AML-193 (cell line): ENCODE measurements at regions not wholly inside any gene's neighbourhood (a gene's known extent, or its start where the extent isn't known, plus 50 kb on each side); places are given as distances from the start of the nearest gene placed in this dataset.
"Not testable (repeated sequence)": the region's sequence is repeated elsewhere in the genome, so short reads cannot be mapped to it uniquely, and the experiment has no call there.

Source experiments
- DNase-seq, 2 experiments: peaks; one replicate each; lab custom pipeline; 2025; lab: John Stamatoyannopoulos, UW

DNA sequence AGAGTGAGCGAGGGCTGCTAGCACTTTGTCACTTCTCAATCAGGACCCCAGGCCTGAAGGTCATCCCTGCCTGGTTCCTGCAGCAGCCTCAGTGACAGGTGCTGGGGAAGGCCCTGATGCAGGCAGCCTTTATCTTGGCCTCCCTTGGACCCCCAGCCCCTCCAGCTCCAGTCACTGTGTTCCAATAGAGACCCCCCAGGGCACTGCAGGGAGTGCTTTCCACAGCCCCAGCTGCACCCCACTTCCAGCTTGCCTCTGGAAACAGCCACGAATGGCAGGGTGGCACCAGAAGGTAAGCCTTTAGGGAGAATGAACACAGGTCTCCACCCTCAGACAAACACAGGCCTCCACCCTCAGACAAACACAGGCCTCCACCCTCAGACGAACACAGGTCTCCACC lies 241.6 kb upstream of the SGCG start:
- DNase-seq, result no peak

DNA sequence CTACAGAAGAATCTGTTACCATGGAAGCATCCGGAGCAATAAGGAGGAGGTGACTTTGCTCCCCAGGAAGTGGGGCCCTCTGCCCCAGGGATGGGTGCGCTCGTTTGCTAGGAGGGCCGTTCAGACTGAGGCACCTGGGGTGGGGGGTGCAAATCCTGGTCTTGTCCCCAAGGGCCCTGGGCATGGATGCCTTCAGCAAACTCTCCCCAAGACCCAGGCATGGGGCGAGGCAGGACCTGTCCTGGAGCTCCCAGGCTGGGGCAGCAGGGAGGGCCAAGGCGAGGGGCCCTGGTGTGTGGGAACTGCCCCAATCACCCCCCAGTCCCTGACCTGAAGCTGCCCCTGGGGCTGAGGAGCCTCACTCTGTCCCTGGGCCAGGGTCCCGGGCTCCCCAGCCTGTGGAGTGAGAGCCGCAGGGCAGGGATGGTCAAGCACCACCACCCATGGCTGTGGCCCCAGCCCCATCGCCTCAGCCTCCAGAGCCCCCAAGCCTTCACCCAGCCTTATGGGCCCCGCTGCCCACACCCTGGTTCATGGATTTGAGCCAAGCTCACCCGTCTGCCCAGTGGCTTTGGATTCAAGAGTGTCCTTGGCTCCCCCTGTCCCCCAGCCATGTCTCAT lies 240.6 kb upstream of the SGCG start:
- DNase-seq, result no peak

DNA sequence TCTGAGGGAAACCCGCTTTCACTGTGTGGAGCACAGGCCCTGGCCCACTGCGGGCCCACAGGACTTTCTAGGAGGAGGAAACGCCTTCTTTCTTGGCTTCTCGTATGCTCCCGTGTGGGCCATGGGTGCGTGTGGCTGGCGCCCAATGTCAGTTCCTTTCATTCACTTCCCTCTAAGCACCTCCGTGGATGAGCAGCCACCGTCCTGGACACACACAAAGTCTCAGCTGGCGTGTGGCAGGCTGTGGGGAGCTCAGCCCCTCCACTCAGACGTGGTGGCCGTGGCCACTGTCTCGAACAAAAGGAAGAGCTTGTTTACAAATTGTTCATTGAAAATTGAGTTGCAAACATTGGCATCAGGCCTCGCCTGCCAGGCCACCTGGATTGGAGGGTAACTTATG lies 240.0 kb upstream of the SGCG start:
- DNase-seq, result no peak

DNA sequence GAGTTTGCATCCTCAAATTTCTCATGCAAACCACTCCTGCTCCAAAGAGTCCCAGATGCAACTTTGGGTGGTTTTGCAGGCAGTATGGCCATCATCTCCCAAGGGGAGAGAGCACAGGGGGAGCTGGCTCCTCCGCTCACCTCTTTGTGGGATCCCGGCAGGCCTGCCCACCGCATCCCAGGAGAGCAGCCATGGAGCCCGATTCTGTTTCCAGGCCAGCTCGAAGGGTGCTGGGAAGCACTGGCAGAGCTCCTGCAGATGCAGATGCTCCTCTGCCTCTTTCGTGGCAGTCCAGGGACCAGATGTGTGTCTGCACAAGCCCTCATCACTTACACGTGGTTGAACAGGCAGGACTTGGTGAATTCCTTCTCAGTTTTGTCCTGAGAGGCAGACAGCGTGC lies 239.3 kb upstream of the SGCG start:
- not testable (repeated sequence) for DNase-seq

DNA sequence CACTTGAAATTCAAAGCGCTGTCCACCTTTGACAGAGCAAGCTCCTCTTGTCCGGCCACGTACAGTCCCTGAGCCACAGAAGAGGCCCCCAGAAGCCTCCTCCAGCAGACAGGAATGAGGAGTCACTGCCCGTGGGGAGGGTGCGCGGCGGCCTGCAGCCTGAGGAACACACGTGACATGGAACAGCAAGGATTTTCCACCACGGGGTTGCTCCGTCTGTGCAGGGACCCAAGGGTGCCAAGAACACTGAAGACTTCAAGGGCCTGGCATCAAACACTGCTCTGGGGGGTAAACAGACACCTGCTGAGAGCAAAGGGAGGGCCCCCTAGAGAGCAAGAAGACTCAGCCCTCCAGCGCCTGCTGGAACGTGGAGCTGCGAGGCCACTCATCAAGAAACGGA lies 237.9 kb upstream of the SGCG start:
- not testable (repeated sequence) for DNase-seq

DNA sequence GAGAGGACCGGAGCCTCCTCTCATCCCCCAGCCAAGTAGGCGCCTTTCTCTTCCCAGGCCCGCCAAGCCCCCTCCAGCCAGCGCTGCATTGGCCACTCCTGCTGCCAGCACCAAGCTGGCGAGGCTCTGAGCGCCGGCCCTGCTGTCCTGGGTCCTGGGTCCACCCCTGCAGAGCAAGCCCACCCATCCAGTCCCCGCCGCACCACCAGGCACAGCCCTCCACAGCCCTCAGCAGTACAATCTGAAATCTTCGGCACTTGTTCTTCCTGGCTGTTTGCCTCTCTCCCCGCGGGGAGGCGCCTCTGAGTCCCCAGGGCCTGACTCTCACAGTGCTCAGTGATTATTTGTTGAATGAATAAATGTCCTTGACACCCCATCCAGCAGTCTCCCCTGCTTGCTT lies 236.4 kb upstream of the SGCG start:
- DNase-seq, result no peak

DNA sequence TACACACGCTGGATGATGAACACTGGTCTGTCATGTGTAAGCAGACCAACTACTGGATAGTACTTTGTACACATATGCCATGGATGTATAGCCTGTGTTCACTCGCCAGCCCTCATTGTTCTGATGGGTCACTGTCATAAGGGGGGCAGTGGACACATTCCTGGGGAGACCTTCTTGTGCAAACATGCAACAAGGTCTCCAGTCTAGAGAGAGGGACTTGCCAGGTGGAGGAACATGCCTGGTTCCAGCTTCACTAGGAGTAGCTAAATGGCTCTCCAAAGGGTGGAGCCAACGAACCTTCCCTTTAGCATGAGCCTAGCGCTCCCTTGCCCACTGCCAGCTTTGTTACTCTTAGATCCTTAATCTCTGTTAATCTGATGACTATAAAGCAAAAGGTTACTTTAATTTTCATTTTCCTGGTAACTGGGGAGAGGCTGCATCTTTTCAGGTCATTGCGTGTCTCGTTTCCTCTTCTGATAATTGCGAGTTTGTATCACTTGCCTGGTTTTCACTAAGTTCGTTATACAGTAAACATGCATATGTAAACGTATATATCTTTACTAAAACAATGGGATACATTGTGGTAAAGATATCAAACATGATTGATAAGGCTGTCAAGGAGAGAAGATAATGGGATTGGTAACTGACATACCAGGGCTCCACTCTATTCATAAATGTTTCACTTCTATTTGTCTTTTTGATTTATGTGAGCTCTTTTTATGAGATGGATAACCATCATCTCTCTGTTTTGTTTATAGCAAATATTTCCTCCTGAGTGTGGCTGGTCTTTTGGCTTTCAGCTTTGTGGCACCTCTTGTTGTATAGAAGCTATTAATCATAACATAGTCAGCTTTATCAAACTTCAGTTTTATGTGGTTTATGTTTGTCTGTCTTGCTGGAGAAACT lies 235.2 kb upstream of the SGCG start:
- no peak for DNase-seq

DNA sequence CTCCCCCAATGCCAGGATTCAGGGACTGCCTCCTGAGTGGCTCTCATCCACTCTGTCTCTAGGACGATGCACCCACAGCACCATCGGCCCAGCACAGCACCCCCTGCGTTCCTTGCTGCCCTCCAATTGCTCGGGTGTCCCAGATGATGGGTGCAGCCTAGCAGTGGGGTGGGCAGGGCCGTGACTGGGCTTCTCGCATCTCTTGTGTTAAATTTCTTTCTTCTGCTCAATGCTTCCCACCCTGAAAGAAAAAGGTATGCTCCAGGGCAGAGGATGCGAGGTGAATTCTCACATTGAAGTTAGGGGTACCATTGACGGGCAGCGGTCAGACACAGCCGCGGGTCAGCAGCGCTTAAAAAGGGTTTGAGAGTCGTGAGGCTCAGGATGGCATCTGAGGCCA lies 232.4 kb upstream of the SGCG start:
- DNase-seq, result no peak

DNA sequence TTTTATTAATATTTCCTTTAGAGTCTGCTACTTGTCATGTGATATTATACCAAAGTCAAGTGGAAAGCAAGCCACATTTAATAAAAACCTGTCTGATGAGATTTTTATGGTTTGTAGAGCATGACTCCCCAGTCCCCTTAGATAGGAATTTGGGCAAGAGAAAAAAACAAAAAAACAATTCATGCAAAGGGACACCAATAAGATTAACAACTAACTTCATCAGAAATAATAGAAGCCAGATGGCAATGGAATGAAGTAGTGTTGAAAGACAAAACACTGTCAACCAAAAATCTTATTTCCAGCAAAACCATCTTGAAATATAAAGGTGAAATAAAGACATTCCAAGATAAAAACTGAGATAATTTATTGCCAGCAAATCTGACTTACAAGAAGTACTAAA lies 228.8 kb upstream of the SGCG start:
- DNase-seq, result not testable (repeated sequence)

DNA sequence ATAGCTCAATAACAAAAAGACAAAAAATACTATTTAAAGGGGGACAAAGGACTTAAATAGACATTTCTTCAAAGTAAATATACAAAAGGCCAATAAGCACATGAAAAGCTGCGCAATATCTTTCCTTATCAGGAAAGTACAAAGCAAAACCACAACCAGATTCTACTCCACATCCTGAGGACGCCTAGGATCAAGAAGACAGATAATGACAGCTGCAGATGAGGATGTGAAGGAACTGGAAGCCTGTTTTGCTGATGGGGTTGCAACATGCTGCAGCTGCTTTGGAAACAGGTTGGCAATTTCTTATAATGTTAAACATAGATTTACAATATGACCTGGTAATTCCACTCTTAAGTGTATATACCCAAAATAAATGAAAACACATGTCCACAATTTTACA lies 225.6 kb upstream of the SGCG start:
- not testable (repeated sequence) for DNase-seq

DNA sequence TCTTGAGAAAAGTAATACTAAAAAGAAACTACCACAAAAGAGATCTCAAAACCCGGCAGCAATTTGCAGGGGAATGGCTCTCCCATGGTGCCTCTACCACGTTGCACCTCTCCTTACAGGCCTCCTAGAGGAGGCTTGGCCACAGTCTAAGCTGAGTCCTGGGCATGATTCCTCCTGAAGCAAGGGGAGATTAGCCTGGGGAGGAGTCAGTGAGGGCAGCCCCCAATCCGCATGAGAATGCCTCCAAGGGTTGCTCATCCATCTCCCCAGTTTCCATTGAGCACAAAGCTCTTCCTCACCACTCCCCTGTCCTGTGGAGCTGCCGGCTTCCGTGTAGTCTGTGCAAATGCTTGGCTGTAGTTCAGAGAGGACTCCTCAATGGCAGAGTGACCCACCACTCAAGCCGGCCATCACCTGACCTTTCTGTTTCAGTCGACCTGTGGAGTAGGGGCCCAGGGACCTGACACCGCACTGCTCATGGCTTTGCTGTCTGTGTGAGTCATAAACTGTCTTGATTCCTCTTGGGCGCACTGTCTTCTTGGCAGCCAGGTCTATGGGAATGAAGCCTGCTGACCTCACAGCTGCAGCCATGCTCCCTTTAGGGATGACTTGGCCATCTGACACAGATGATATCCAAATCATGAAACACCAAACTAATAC lies 224.2 kb upstream of the SGCG start:
- not testable (repeated sequence) for DNase-seq

DNA sequence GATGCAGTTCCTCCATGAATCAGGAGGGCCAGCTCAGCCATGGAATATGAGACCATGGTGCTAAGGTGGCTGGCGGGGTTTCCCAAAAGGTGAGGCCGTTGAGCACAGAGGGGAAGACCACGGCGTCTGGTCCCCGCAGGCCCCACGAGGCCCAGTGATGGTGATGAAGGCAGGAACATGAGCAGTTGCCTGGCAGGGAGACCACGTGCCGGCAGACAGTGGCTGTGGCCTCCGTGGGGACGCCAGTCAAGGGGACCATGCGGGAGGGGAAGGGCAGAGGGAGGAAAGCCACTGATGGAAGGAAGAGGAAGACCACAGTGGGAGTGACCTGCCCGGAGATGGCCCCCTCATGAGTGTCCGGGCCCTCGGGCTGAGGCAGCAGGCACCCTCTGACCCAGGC lies 220.9 kb upstream of the SGCG start:
- DNase-seq, result not testable (repeated sequence)

DNA sequence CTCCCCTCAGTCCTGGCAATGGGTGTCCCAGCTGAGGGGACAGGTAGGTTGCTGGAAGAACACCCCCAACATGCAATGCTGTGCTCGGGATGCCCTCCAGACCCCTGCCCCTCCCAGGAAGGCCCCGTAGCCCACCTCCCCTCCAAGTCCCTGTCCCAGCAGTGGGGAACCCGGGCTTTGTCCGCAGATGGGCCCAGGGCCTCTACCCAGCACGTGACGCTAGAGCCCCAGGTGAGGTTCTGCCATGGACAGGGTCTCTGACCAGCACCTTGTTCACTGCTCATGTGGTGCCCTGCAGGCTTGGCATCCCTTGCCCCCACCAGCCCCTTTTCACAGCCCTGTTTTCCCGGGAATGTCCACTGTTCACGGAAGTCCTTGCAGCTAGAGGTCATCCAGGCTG lies 220.0 kb upstream of the SGCG start:
- no peak for DNase-seq

DNA sequence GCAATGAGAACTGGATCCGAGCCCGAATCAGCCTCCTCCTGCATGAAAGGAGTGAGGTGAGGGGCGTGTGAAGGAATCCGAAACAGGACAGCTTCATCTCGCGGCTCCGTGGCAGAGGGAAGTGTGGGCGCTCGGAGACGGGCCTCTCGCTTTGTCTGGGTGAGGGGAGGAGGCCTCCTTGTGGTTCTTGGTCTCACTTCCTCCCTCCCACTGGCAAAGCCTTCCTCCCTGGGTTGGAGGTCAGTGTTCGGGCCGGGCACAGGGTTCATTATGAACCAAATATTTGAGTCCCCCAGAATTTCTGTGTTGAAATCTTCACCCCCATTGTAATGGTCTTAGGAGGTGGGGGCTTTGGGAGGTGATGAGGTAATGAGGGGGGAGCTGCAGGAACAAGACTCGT lies 219.4 kb upstream of the SGCG start:
- not testable (repeated sequence) for DNase-seq

DNA sequence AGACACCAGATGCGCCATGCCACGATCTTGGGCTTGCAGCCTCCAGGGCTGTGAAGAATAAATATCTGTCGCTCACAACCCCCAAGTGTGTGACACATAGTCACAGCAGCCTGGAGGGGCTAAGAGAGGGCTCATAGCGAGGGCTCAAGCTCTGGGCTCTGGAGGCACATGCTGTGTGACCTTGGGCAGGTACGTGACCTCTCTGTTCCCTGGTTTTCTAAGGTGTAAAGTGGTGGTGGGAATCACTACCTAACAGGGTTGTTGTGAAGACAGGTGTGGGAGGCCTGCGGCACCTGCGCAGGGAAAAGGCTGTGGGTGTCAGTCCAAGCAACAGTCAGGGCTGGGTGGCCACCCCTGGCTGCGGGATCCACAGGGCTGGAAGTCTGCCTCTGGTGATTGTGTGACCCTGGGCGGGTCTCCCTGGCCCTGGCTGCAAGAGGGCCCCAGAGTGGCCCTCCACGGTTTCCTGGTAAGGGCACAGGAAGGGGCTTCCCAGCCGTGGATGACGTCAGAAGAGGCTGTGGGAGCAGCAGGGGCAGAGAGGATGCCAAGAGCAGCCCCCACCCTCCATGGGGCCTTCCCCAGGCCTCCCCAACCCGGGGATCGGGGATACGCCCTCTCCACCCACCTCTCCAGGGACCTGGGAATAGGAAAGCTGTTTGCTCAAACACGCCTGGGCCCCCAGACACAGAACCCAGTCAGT lies 218.8 kb upstream of the SGCG start:
- no peak for DNase-seq

DNA sequence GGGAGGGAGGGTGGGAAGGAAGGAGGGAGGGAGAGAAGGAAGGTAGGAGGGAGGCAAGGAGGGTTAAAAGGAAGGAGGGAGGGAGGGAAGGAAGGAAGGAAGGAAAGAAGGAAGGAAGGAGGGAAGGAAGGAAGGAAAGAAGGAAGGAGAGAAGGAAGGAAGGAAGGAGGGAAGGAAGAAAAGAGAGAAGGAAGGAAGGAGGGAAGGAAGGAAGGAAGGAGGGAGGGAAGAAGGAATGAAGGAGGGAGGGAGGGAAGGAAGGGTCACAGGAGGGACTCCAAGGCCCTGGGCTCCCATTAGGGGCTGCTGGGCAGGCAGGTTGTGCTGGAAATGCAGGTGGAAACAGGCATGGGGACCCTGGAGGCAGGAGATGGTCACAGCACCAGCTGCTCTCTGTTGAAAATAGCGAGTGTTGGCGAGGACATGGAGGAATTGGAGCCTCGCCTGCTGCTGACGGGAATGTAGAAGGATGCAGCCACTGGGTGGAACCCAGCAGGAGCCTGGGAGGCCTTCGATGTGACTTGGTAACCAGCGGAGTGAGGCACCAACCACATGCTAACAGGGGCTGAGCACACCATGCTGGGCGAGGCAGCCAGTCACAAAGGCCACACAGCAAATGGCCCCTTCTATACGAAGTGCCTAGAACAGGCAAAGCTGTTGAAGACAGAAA lies 217.3 kb upstream of the SGCG start:
- DNase-seq, result not testable (repeated sequence)

DNA sequence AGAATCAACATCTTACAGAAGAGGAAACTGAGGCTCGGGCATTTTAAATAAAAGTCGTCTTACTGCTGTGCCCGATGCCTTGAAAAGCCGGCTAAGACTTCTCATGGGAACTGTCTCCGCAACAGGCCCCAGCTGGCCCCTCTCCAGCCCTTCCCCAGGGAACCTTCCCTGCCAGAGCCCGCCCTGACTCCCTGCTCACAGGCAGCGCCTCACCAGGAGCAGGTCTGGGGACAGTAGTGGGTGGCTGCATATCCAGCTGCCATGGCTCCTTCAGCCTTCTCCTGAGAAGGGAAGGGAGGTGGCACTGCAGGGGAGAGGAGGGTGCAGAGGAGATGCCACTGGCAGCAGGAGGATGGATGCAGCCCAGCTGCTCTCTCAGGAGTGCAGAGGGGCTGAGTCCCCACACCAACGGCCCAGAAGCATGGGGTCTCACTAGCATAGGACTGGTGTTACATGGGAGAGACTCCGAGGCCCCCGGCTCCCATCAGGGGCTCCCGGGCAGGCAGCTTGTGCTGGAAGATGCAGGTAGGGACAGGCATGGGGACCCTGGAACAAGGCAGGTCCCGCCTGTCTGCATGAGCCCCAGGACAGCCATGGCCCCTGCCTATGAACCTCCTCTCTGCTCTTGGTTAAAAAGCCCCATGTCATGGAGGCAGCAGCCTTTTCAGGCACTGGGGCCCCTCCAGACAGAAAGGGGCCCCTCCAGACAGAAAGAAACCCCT lies 216.4 kb upstream of the SGCG start:
- DNase-seq, result no peak

DNA sequence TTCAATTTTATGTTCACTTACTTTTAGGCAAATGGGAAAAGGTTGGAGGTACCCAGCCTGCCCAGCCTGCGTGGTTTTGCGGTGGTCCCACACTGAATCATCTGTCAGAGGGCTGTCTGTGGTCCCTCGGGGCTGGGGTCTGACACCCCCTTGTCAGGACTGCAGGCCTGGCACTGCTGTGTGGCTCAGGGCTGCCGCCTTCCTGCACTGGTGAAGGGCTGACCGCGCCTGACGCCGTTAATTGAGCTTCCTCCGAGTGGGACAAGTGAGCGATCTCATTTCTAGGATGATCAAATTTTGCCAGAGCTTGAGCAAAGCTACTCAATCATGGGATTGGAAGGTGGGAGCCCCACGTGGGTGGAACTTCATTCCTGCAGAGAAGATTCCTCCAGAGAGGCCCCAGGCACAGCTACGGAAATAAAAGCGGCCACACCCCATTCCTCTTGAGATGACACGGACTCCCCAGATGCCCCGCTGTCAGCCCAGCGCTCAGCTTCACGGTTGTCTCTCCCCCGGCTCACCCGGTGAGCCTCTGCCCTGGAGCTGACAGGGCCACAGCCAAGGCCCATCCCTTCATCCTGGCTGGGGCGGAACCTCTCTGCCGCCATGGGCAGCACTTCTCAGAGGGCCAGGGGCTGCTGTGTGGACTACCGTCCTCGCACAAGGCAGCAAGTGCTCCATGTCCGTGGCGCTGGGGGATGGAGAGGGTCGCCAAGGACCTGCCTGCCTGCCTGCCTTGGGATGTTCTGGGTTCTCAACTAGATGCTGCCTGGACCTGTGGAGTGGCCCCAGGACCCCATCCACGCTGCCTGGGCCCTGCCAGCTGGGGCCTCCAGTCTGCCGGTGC lies 215.5 kb upstream of the SGCG start:
- not testable (repeated sequence) for DNase-seq

DNA sequence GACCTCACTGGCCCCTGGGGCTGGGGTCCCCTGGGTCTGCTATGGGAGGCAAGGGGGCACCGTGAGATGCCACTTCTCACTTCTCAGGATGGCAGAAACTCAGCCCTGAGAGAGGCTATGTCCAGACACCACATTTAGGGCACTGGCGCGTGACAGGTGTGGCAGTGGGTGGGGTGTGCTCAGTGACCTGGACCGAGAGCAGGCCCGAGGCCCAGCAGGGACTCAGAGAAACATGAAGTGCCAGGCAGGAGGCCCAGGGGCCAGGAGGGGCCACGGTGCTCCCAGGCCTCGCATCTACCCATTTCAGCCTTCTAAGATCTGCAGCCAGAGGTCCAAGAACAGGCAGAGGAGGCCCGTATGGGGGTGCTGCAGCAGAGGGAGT lies 214.9 kb upstream of the SGCG start:
- not testable (repeated sequence) for DNase-seq

DNA sequence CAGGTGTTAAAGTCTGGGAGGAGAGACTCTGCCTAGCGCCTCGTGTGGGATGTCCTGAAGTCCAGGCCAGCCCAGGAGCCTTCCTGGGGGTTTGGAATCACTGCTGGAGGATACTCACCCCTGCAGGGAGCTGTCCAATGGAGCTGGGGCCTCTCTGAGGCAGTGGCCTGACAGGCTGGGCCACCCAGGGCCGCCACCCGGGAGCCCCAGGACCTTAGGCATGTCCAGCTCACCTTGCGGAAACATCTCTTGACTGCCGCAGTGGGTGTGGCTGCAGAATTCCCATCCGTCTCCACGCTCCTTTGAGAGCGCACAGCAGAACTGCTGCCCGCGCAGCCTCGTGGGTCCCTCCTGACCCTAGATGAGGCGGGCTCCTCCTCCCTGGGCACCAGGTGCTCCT lies 214.0 kb upstream of the SGCG start:
- DNase-seq, result not testable (repeated sequence)
